SK-N-SH (cell line): ENCODE measurements at regions not wholly inside any gene's neighbourhood (a gene's known extent, or its start where the extent isn't known, plus 50 kb on each side); places are given as distances from the start of the nearest gene placed in this dataset.

Source experiments
- CTCF ChIA-PET: fragments of 300-600, 350-600 bp; formaldehyde crosslinking; extraction: SDS; loops from one replicate; lab custom pipeline; 2021; lab: Yijun Ruan, JAX
- POLR2A ChIA-PET: fragments of 350-600 bp; sonication (Branson Sonifier 250); formaldehyde crosslinking; extraction: SDS; loops from one replicate; lab custom pipeline; 2020; ENCODE audit warnings: antibody characterized with exemption, inconsistent platforms; lab: Yijun Ruan, JAX
- DNase-seq: peaks from one replicate; pipeline ENCODE4 v3.0.0; 2012
- H2AFZ ChIP-seq: fragments of 200-600 bp; sonication (generic); 2 replicates; pipeline ENCODE4 v1.8.1; 2016; ENCODE audit warnings: antibody characterized with exemption, mild to moderate bottlenecking, low read depth
- H3F3A ChIP-seq: fragments of 200-600 bp; sonication (generic); replicated peaks from 2 replicates; pipeline ENCODE3; 2016; ENCODE audit warnings: antibody characterized with exemption, mild to moderate bottlenecking; ENCODE audit not compliant: insufficient read depth
- H3K27ac ChIP-seq, 2 experiments: fragments of 200-500 bp in 1 of 2; fragments of 200-600 bp in 1 of 2; sonication (Bioruptor generic) in 1 of 2; sonication (generic), shearing (Covaris generic) in 1 of 2; 2 replicates each; pipeline versions ENCODE4 v1.5.1 to v1.6.1; 2014 to 2016; ENCODE audit warnings: low read depth in 2 of 2, inconsistent platforms in 1 of 2, low read length in 1 of 2, mild to moderate bottlenecking in 1 of 2, mixed read lengths in 1 of 2
- H3K27me3 ChIP-seq: fragments of 200-600 bp; sonication (generic), shearing (Covaris generic); 2 replicates; pipeline ENCODE4 v1.6.1; 2016; ENCODE audit warnings: mixed run types; ENCODE audit not compliant: insufficient read depth
- H3K36me3 ChIP-seq, 2 experiments: fragments of 200-500 bp in 1 of 2; fragments of 200-600 bp in 1 of 2; sonication (Bioruptor generic) in 1 of 2; sonication (generic) in 1 of 2; replicated peaks in 1 of 2; 2 replicates each; pipeline versions ENCODE3 to v1.5.1; 2014 to 2016; ENCODE audit warnings: low read length in 1 of 2, mild to moderate bottlenecking in 1 of 2; ENCODE audit not compliant: insufficient read depth in 2 of 2, control insufficient read depth in 1 of 2
- H3K4me1 ChIP-seq, 2 experiments: fragments of 200-500 bp in 1 of 2; fragments of 200-600 bp in 1 of 2; sonication (Bioruptor generic) in 1 of 2; sonication (generic), shearing (Covaris generic) in 1 of 2; 2 replicates each; pipeline versions ENCODE4 v1.5.1 to v1.6.1; 2014 to 2016; ENCODE audit warnings: low read depth in 1 of 2, low read length in 1 of 2, mixed run types in 1 of 2; ENCODE audit not compliant: insufficient read depth in 2 of 2, control insufficient read depth in 1 of 2
- H3K4me2 ChIP-seq: fragments of 200-600 bp; sonication (generic), shearing (Covaris generic); 2 replicates; pipeline ENCODE4 v1.6.1; 2017; ENCODE audit warnings: mixed run types
- H3K4me3 ChIP-seq, 2 experiments: fragments of 200-500 bp in 1 of 2; fragments of 200-600 bp in 1 of 2; sonication (Bioruptor generic) in 1 of 2; sonication (generic), shearing (Covaris generic) in 1 of 2; 2 replicates each; pipeline versions ENCODE4 v1.5.1 to v1.8.1; 2014 to 2016; ENCODE audit warnings: low read depth in 2 of 2, inconsistent platforms in 1 of 2, low read length in 1 of 2, mild to moderate bottlenecking in 1 of 2, mixed read lengths in 1 of 2, moderate library complexity in 1 of 2
- H3K79me2 ChIP-seq: fragments of 200-600 bp; sonication (generic); 2 replicates; pipeline ENCODE4 v1.8.1; 2017; ENCODE audit warnings: mild to moderate bottlenecking; ENCODE audit not compliant: insufficient read depth
- H3K9ac ChIP-seq: fragments of 200-600 bp; sonication (generic); 2 replicates; pipeline ENCODE4 v1.6.1; 2017; ENCODE audit warnings: mixed run types
- H3K9me2 ChIP-seq: fragments of 200-600 bp; sonication (generic); 2 replicates; pipeline ENCODE4 v1.6.1; 2017; ENCODE audit warnings: mixed run types
- H3K9me3 ChIP-seq: fragments of 200-600 bp; sonication (generic); 2 replicates; pipeline ENCODE4 v1.6.1; 2017; ENCODE audit warnings: mixed run types, mild to moderate bottlenecking, moderate library complexity
- H4K20me1 ChIP-seq: fragments of 200-600 bp; sonication (generic); 2 replicates; pipeline ENCODE4 v1.6.1; 2017; ENCODE audit warnings: mild to moderate bottlenecking, mixed run types; ENCODE audit not compliant: insufficient read depth
- ELF1 ChIP-seq: IDR thresholded peaks from 2 replicates; pipeline ENCODE4 v1.4.0; 2012
- EP300 ChIP-seq, 2 experiments: IDR thresholded peaks; 2 replicates each; pipeline versions ENCODE4 v1.4.0 to v1.6.1; 2012; ENCODE audit warnings: borderline replicate concordance in 1 of 2, low read depth in 1 of 2, low read length in 1 of 2
- FOSL2 ChIP-seq: IDR thresholded peaks from 2 replicates; pipeline ENCODE4 v1.4.0; 2012; ENCODE audit warnings: low read depth, mild to moderate bottlenecking, moderate library complexity, borderline replicate concordance
- FOXJ3 ChIP-seq: sonication (generic); formaldehyde crosslinking; IDR thresholded peaks from 2 replicates; pipeline ENCODE4 v1.5.1; 2020; ENCODE audit warnings: mild to moderate bottlenecking, missing genetic modification reagents
- FOXM1 ChIP-seq: IDR thresholded peaks from 2 replicates; pipeline ENCODE4 v1.4.0; 2012; ENCODE audit warnings: low read depth, mild to moderate bottlenecking
- GABPA ChIP-seq: IDR thresholded peaks from 2 replicates; pipeline ENCODE4 v1.4.0; 2012; ENCODE audit warnings: low read depth, mild to moderate bottlenecking
- JUND ChIP-seq: IDR thresholded peaks from 2 replicates; pipeline ENCODE4 v1.4.0; 2012
- MEF2A ChIP-seq: IDR thresholded peaks from 2 replicates; pipeline ENCODE4 v1.4.0; 2012; ENCODE audit warnings: low read depth, borderline replicate concordance
- NRF1 ChIP-seq: IDR thresholded peaks from 2 replicates; pipeline ENCODE4 v1.6.1; 2012; ENCODE audit warnings: low read depth, mild to moderate bottlenecking, low read length
- RAD21 ChIP-seq: IDR thresholded peaks from 2 replicates; pipeline ENCODE4 v1.6.1; 2012; ENCODE audit warnings: mild to moderate bottlenecking, low read length
- RCOR1 ChIP-seq: fragments of 150-350 bp; IDR thresholded peaks from 2 replicates; pipeline ENCODE4 v1.6.1; 2017; ENCODE audit warnings: antibody characterized with exemption, low read length
- TAF1 ChIP-seq: IDR thresholded peaks from 2 replicates; pipeline ENCODE4 v1.6.1; 2012; ENCODE audit warnings: low read depth, mild to moderate bottlenecking, low read length, moderate library complexity, borderline replicate concordance
- TCF12 ChIP-seq: IDR thresholded peaks from 2 replicates; pipeline ENCODE4 v1.4.0; 2012
- TEAD4 ChIP-seq: IDR thresholded peaks from 2 replicates; pipeline ENCODE4 v1.4.0; 2012; ENCODE audit warnings: mild to moderate bottlenecking, borderline replicate concordance; ENCODE audit not compliant: insufficient read depth
- YY1 ChIP-seq: IDR thresholded peaks from 2 replicates; pipeline ENCODE4 v1.4.0; 2012; ENCODE audit warnings: low read depth, mild to moderate bottlenecking
- WGBS: methylation state at CpG from one replicate; pipeline ENCODE4 v1.1.6; 2017; ENCODE audit warnings: low lambda C conversion rate; 5-methylcytosine and 5-hydroxymethylcytosine counted together
- TF ChIP-seq, protein P1 (sequence below): IDR thresholded peaks from 2 replicates; pipeline ENCODE4 v1.4.0; 2012; ENCODE audit warnings: low read depth, borderline replicate concordance
- TF ChIP-seq, protein P2 (sequence below): IDR thresholded peaks from 2 replicates; pipeline ENCODE4 v1.4.0; 2012; ENCODE audit warnings: low read depth
- TF ChIP-seq, protein P3 (sequence below): fragments of 150-350 bp; IDR thresholded peaks from 2 replicates; pipeline ENCODE4 v1.6.1; 2016; ENCODE audit warnings: mild to moderate bottlenecking, low read depth, low read length

DNA sequence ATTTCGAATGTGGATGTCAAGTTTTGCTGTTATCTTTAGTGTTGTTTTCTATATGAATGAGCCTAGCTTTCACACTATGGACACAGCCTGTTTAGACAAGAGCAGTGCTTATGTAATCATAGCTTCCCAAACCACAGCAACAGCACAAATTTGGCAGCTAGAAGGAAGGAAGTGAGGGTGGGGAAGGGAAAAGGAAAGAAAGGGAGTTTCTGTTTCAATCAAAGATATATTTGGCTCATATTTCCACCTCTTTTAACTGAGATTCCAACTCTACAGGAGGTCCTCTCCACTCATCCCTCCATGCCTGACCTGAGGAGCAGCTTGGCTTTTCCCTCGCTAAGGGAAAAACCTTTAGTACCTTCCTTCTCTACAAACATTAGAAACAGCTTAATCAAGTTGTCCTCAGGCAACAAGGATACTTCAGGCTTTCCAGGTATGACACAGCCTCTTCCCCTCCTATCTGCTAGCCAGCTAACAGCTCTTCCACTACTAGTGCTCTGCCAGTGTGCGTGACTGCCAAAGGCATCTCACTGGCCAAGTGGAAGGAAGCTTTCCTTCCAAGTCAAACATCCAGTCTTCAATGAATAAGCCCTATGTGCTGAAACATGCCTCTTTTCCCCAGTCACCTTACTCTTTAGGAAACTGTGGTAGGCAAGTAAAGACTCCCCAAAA lies 268.6 kb upstream of the PTGER4 start:
- no peaks in the 10 kb centered on the region for H4K20me1 ChIP-seq
- POLR2A ChIA-PET, result no interaction called here
- H3K27me3 ChIP-seq, result no peaks in the 10 kb centered on the region
- H3K79me2 ChIP-seq, result no peaks in the 10 kb centered on the region
- H3K4me2 ChIP-seq, result no peak overlapping the region; the same call in 1 of the 2 replicates
- TF ChIP-seq YY1, result no peak
- TF ChIP-seq RCOR1, result no peak
- no peak for TF ChIP-seq ELF1
- no peak for TF ChIP-seq NRF1
- no peak for TF ChIP-seq GABPA
- no peak for TF ChIP-seq TEAD4
- TF ChIP-seq FOSL2, result no peak
- no peak for TF ChIP-seq FOXM1
- TF ChIP-seq JUND, result no peak
- TF ChIP-seq TCF12, result no peak
- TF ChIP-seq FOXJ3 (CRISPR knock-in tag), result no peak
- TF ChIP-seq, protein P1, sequence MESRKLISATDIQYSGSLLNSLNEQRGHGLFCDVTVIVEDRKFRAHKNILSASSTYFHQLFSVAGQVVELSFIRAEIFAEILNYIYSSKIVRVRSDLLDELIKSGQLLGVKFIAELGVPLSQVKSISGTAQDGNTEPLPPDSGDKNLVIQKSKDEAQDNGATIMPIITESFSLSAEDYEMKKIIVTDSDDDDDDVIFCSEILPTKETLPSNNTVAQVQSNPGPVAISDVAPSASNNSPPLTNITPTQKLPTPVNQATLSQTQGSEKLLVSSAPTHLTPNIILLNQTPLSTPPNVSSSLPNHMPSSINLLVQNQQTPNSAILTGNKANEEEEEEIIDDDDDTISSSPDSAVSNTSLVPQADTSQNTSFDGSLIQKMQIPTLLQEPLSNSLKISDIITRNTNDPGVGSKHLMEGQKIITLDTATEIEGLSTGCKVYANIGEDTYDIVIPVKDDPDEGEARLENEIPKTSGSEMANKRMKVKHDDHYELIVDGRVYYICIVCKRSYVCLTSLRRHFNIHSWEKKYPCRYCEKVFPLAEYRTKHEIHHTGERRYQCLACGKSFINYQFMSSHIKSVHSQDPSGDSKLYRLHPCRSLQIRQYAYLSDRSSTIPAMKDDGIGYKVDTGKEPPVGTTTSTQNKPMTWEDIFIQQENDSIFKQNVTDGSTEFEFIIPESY, result no peak
- TF ChIP-seq, protein P2, sequence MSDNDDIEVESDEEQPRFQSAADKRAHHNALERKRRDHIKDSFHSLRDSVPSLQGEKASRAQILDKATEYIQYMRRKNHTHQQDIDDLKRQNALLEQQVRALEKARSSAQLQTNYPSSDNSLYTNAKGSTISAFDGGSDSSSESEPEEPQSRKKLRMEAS, result no peak
- TF ChIP-seq, protein P3, sequence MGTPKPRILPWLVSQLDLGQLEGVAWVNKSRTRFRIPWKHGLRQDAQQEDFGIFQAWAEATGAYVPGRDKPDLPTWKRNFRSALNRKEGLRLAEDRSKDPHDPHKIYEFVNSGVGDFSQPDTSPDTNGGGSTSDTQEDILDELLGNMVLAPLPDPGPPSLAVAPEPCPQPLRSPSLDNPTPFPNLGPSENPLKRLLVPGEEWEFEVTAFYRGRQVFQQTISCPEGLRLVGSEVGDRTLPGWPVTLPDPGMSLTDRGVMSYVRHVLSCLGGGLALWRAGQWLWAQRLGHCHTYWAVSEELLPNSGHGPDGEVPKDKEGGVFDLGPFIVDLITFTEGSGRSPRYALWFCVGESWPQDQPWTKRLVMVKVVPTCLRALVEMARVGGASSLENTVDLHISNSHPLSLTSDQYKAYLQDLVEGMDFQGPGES, result no peak
- no peak for TF ChIP-seq RAD21
- no peak for TF ChIP-seq MEF2A
- no peak for TF ChIP-seq TAF1
- no peak for TF ChIP-seq EP300 (IDR thresholded peaks at IDR 0.05; ENCODE audit: borderline replicate concordance in 1 of 2, low read depth in 1 of 2, low read length in 1 of 2)
- 24% methylated on average over 3 of the region's 3 CpGs for WGBS
- H3K9ac ChIP-seq, result no peak overlapping the region
- no peak for DNase-seq
- CTCF ChIA-PET, result no interaction called here
- no peak overlapping the region for H3K4me3 ChIP-seq
- H3F3A ChIP-seq, result no peaks in the 10 kb centered on the region
- no peaks in the 10 kb centered on the region for H3K9me3 ChIP-seq
- no peaks in the 10 kb centered on the region for H3K36me3 ChIP-seq
- H3K9me2 ChIP-seq, result no peaks in the 10 kb centered on the region; the same call in 1 of the 2 replicates
- H2AFZ ChIP-seq, result no peak overlapping the region
- H3K4me1 ChIP-seq, result no peaks in the 10 kb centered on the region
- no peak overlapping the region for H3K27ac ChIP-seq
